Stomach smooth muscle (tissue), 2 donors: ENCODE measurements at regions not wholly inside any gene's neighbourhood (a gene's known extent, or its start where the extent isn't known, plus 50 kb on each side); places are given as distances from the start of the nearest gene placed in this dataset.
"Not testable (repeated sequence)": the region's sequence is repeated elsewhere in the genome, so short reads cannot be mapped to it uniquely, and the experiment has no call there.

Experiments used
- H3K27ac ChIP-seq: one replicate; pipeline ENCODE4 v1.7.0; 2013; ENCODE audit warnings: mild to moderate bottlenecking, low read length, inconsistent platforms
- H3K27me3 ChIP-seq, 2 donors: one replicate each; pipeline ENCODE4 v1.7.0; 2013; ENCODE audit warnings: low read length in 2 of 2; ENCODE audit not compliant: insufficient read depth in 2 of 2, control insufficient read depth in 1 of 2
- H3K36me3 ChIP-seq, 2 donors: one replicate each; pipeline ENCODE4 v1.7.0; 2013; ENCODE audit warnings: low read length in 2 of 2; ENCODE audit not compliant: control insufficient read depth in 2 of 2, insufficient read depth in 2 of 2
- H3K4me1 ChIP-seq: one replicate; pipeline ENCODE4 v1.7.0; 2013; ENCODE audit warnings: low read length; ENCODE audit not compliant: control insufficient read depth, insufficient read depth
- H3K4me3 ChIP-seq, 2 donors: one replicate each; pipeline ENCODE4 v1.7.0; 2013; ENCODE audit warnings: low read length in 2 of 2
- H3K9ac ChIP-seq, 2 donors: one replicate each; pipeline ENCODE4 v1.7.0; 2013; ENCODE audit warnings: low read length in 2 of 2, mild to moderate bottlenecking in 1 of 2
- H3K9me3 ChIP-seq, 2 donors: one replicate each; pipeline ENCODE4 v1.7.0; 2013; ENCODE audit warnings: low read length in 2 of 2; ENCODE audit not compliant: control insufficient read depth in 2 of 2
- donor health status: healthy.
- donor health status: Pancreatic carcinoma.

DNA sequence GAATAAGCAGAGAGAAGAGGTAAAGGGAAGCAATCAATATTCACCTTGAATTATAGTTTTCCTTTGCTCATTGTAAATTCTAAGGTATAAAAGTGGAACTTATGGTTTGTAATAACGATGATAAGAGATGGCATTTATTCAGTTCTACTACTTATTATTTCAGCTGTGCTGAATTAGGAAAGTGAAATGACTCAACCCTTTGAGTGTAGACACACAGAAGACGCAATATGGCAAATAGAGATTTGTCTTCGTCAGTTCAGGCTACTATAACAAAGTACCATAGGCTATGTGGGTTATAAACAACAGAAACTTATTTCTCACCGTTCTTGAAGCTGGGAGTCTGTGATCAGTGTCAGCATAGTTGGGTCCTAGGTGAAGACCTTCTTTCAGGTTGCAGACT, 713.0 kb upstream of the PCDH9 start:
- Histone ChIP-seq H3K9me3 (no peaks in the 10 kb centered on the region), H3K9ac (no peak overlapping the region), H3K4me3 (no peak overlapping the region), H3K27ac (no peak overlapping the region), H3K4me1 (no peaks in the 10 kb centered on the region), H3K27me3 (no peaks in the 10 kb centered on the region), H3K36me3 (no peaks in the 10 kb centered on the region)

DNA sequence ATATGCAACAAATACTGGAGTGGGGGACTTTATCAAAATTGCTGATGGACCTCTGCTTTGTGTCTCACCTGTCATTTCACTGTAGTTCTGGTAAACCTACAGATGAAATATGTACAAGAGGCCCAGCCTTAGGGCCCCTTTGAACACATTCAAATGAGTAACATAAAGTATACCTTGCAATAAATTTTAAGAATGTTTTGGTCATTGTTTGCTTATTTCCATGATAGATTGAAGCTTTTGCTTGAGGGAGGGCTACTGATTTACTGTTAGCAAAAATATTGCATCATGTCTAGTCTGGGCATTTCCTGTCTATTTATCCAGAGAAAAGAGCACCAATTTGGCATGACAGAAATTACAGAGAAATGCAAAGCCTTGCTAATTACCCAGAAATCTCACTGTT, 705.5 kb upstream of the PCDH9 start:
- no peak overlapping the region for H3K27ac ChIP-seq
- no peaks in the 10 kb centered on the region for H3K4me1 ChIP-seq

GRCh38 chr13:67934617-67935330, 704.6 kb upstream of the PCDH9 start:
- no peaks in the 10 kb centered on the region for H3K4me1 ChIP-seq
- no peaks in the 10 kb centered on the region for H3K9me3 ChIP-seq
- H3K36me3 ChIP-seq, result no peaks in the 10 kb centered on the region
- H3K27ac ChIP-seq, result no peak overlapping the region
- no peak overlapping the region for H3K9ac ChIP-seq
- no peaks in the 10 kb centered on the region for H3K27me3 ChIP-seq
- no peak overlapping the region for H3K4me3 ChIP-seq

More for the DNA sequence above, 705.5 kb upstream of the PCDH9 start:
- Histone ChIP-seq H3K36me3 (no peaks in the 10 kb centered on the region), H3K4me3 (no peak overlapping the region), H3K9me3 (no peaks in the 10 kb centered on the region), H3K27me3 (no peaks in the 10 kb centered on the region), H3K9ac (no peak overlapping the region)

DNA sequence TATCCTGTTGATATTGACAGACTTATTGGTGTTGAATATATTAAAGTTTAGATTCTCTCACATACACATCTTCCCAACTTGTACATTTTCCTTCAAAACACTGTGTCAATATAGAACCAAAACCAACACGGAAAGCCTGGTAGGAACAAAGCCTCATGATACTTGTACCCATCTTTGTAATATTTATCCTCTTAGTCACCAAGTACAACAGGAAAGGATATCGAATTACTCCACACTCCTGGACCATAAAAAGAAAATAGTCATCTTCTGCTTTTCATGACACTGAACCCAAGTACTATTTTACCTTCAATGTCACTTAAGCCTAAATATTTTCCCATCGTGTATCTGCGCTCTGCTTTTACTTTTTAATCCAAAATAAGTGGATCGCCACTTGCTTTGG, 702.9 kb upstream of the PCDH9 start:
- Histone ChIP-seq H3K4me1 (no peaks in the 10 kb centered on the region), H3K27me3 (no peaks in the 10 kb centered on the region), H3K9me3 (no peaks in the 10 kb centered on the region), H3K4me3 (no peak overlapping the region), H3K36me3 (no peaks in the 10 kb centered on the region), H3K9ac (no peak overlapping the region), H3K27ac (no peak overlapping the region)

DNA sequence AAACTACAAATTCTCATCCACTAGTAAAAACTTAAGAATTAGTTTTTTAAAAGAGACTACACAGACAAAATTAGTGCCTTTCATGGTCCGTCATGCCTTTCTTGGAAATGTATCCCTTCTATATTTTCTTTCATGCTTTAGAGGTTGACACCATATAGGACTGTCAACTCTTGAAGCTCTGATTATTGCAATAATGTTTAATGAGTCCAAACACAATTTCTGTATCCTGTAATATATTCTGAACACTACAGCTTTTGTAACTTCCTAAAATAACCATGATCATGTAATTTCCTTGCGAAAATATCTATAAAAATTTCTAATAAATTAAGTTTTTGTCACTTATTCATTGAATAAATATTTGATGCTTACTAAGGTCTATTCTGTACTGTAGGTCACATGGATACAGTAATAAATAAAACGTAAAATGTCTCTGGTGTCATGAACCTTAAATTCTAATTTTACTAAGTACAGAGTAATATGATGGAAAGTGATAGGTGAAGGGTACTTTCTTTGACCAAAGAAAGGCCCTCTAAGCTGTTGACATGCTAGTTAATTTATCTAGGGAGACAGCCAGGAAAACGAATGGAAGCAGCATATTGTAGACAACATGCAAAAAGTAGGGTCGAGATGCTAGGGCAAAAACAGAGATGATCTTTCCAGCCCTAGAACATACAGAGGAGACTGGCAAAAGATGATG, 687.3 kb upstream of the PCDH9 start:
- Histone ChIP-seq H3K27me3 (no peaks in the 10 kb centered on the region), H3K36me3 (no peaks in the 10 kb centered on the region), H3K27ac (no peak overlapping the region), H3K9me3 (no peaks in the 10 kb centered on the region), H3K9ac (no peak overlapping the region), H3K4me1 (no peaks in the 10 kb centered on the region), H3K4me3 (no peak overlapping the region)

- Histone ChIP-seq H3K27me3 (no peaks in the 10 kb centered on the region), H3K4me3 (no peak overlapping the region), H3K4me1 (no peaks in the 10 kb centered on the region), H3K27ac (no peak overlapping the region), H3K9ac (no peak overlapping the region), H3K36me3 (no peaks in the 10 kb centered on the region), H3K9me3 (no peaks in the 10 kb centered on the region)
Measured at GRCh38 chr13:67916650-67917049, 686.5 kb upstream of the PCDH9 start.

GRCh38 chr13:67914535-67914934, 684.4 kb upstream of the PCDH9 start:
- Histone ChIP-seq H3K9ac (no peak overlapping the region), H3K27me3 (no peaks in the 10 kb centered on the region), H3K4me1 (no peaks in the 10 kb centered on the region), H3K36me3 (no peaks in the 10 kb centered on the region), H3K4me3 (no peak overlapping the region), H3K27ac (no peak overlapping the region), H3K9me3 (no peaks in the 10 kb centered on the region)

DNA sequence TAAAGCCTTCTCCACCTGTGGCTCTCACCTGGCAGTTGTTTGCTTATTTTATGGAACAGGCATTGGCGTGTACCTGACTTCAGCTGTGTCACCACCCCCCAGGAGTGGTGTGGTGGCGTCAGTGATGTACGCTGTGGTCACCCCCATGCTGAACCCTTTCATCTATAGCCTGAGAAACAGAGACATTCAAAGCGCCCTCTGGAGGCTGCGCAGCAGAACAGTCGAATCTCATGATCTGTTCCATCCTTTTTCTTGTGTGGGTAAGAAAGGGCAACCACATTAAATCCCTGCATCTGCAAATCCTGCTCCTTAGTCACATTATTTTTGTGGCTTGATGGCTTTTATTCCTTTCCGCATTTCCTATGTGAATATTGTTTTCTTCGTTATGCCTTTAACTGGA, 672.8 kb upstream of the PCDH9 start:
- not testable (repeated sequence) for H3K9me3 ChIP-seq, H3K4me1 ChIP-seq, H3K4me3 ChIP-seq, H3K36me3 ChIP-seq, H3K9ac ChIP-seq, H3K27ac ChIP-seq, H3K27me3 ChIP-seq

GRCh38 chr13:67880916-67881315, 650.8 kb upstream of the PCDH9 start:
- Histone ChIP-seq H3K36me3 (no peaks in the 10 kb centered on the region), H3K4me3 (no peak overlapping the region), H3K27me3 (no peaks in the 10 kb centered on the region), H3K27ac (no peak overlapping the region), H3K9ac (no peak overlapping the region), H3K4me1 (no peaks in the 10 kb centered on the region), H3K9me3 (no peaks in the 10 kb centered on the region)

- no peak overlapping the region for H3K9ac ChIP-seq
- H3K9me3 ChIP-seq, result no peaks in the 10 kb centered on the region
- no peaks in the 10 kb centered on the region for H3K4me1 ChIP-seq
- H3K4me3 ChIP-seq, result no peak overlapping the region
- no peak overlapping the region for H3K27ac ChIP-seq
- no peaks in the 10 kb centered on the region for H3K36me3 ChIP-seq
- no peaks in the 10 kb centered on the region for H3K27me3 ChIP-seq
Measured at GRCh38 chr13:67878376-67878775, 648.2 kb upstream of the PCDH9 start.

DNA sequence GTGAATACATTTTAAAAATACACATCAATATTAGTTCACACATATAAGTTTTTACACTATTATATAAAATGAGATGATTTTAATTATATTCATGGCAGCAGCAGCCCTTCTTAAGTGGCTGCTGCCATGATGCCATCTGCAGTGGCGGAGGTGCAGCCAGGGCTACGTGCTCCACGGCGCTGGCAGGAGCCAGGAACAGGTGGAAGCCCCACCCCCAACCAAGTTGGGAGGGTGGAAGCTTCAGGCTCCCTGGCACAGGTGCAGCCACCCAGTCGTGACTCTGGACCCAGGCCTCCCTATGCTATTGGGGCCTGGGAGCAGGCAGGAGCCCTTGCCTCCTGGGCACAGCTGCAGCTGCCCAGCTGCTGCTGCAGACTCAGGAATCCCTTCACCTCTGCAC, 646.9 kb upstream of the PCDH9 start:
- H3K27ac ChIP-seq, result no peak overlapping the region
- no peaks in the 10 kb centered on the region for H3K9me3 ChIP-seq
- H3K4me3 ChIP-seq, result no peak overlapping the region
- H3K4me1 ChIP-seq, result no peaks in the 10 kb centered on the region
- no peaks in the 10 kb centered on the region for H3K27me3 ChIP-seq
- H3K9ac ChIP-seq, result no peak overlapping the region
- H3K36me3 ChIP-seq, result no peaks in the 10 kb centered on the region
